Ramos (cell line): ENCODE measurements at regions not wholly inside any gene's neighbourhood (a gene's known extent, or its start where the extent isn't known, plus 50 kb on each side); places are given as distances from the start of the nearest gene placed in this dataset.
"Not testable (repeated sequence)": the region's sequence is repeated elsewhere in the genome, so short reads cannot be mapped to it uniquely, and the experiment has no call there.

Experiments
- in situ Hi-C: fragments of 300-500 bp; cut with MboI; formaldehyde crosslinking; loops from one replicate; pipeline ENCODE4 v1.14.3; 2022; ENCODE audit warnings: low sequenced_read_pairs; ENCODE audit not compliant: unreplicated experiment

DNA sequence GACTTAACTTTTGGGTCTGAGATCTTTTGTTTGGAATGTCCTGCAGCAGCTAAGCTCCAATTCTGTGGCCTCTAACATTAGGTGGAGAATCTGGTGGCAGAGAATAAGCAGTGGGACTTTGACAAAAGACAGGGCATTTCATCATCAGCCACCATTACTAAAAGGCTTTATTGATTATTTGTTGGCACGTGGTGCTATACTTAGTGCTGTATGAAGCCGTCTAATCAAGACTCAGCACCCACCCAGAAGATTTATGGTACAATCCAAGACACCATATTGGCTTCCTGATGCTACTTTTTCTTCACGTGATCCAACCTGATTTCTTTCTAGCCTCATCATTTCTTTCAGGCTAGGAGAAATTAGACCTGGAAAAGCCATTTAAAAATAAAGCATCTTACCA lies 80.7 kb upstream of the GRAMD1B start:
- in situ Hi-C loops, result no loop called here

DNA sequence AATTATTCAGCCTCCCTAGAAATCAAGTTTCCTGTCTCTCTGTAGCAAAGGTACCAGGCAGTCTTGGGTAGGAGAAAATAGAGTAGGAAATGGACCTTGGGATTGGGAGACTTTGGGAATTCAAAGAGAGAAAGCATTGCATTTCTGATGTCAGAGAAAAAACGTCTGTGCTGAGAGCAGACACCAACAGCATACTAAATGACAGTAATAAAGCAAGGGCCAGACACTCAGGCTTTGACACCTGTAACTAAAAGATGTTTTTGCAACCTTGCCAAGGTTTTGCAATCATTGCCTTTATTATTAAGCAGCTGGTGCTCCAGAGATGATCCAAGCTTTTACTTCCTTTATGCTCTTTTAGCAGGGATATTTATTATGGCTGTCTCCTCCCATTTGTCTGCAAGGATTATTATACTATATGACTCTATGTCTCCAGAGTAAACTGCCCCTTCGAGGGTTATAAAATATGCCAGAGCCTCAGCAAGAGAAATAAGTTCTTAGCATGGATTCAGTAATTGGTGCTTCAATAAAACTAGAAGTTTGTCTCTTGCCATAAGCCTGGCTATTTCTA lies 85.2 kb upstream of the GRAMD1B start:
- in situ Hi-C loops, result no loop called here

DNA sequence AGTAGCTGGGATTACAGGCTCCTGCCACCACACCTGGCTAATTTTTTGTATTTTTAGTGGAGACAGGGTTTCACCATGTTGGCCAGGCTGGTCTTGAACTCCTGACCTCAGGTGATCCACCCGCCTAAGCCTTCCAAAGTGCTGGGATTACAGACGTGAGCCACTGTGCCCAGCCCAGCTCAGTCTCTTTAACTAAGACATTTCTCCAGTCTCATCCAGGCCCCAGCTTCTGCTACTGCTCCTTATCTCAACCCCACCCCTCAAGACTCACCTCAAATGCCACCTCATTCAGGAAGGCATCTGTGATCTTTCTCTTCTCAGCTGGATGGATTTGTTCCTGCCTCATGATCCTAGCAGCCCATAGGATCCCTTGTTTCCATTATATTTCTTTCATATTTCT lies 85.9 kb upstream of the GRAMD1B start:
- in situ Hi-C loops, result not testable (repeated sequence)

DNA sequence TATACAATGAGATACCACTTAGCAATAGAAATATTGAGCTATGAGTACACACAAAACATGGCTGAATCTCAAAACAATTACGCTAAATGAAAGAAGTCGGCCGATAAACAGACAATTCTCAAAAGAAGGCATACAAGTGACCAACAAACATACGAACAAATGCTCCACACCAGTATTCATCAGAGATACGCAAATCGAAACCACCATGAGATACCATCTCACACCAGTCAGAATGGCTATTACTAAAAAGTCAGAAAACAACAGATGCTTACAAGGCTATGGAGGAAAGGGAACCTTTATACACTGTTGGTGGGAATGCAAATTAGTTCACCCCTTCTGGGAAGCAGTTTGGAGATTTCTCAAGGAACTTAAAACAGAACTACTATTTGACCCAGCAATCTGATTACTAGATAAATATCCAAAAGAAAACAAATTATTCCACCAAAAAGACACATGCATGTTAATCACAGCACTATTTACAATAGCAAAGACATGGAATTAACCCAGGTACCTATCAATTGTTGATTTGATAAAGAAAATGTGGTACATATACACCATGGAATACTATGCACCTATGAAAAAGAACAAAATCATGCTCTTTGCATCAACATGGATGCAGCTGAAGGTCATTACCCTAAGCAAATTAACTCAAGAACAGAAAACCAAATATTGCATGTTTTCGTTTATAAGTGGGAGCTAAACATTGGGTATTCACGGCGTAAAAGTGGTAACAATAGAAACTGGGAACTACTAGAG lies 90.9 kb upstream of the GRAMD1B start:
- in situ Hi-C loops, result no loop called here

DNA sequence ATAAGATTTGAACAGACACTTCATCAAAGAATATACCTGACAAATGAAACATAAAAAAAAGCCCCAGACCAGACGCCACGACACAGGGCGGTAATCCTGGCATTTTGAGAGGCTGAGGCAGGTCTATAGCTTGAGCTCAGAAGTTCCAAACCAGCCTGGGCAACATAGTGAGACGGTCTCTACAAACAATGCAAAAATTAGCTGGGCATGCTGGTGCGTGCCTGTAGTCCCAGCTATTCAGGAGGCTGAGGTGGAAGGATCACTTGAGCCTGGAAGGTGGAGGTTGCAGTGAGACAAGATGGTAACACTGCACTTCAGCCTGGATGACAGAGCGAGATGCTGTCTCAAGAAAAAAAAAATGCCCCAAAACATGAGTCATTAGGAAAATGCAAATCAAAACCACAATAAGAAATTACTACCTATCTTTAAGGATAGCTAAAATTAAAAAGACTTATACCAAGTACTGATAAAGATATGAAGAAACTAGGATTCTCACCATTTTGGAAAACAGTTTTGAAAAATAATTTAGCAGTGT lies 91.7 kb upstream of the GRAMD1B start:
- in situ Hi-C loops, result no loop called here

DNA sequence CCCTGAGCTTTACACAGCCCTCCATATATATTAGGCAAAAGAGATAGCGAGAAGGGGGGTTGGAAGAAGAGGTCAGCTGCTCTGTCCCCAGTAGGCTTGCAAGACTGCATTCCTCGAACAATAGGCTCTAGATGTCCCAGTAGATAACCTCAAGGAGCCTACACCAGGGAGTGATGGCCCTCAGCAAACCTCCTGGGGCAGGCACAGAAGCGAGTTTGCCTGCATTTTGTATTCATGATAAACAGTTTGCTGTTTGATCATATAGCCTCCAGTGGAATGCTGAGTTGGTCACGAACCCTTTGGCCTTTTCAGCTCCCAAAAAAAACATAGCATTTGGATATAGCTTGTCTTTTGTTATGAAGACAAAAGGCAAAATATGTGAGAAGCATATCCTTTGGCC lies 95.1 kb upstream of the GRAMD1B start:
- in situ Hi-C loops, result no loop called here

DNA sequence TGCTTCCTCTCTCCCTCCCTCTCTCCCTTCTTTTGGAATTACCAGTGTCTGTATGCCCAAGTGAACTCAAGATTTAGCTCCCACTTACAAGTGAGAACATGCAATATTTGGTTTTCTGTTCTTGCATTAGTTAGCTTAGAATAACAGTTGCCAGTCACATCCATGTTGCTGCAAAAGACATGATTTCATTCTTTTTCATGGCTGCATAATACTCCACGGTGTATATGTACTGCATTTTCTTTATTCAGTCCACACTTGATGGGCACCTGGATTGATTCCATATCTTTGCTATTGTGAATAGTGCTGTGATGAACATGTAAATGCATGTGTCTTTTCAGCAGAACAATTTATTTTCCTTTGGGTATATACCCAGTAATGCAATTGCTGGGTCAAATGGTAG lies 97.5 kb upstream of the GRAMD1B start:
- in situ Hi-C loops, result not testable (repeated sequence)

DNA sequence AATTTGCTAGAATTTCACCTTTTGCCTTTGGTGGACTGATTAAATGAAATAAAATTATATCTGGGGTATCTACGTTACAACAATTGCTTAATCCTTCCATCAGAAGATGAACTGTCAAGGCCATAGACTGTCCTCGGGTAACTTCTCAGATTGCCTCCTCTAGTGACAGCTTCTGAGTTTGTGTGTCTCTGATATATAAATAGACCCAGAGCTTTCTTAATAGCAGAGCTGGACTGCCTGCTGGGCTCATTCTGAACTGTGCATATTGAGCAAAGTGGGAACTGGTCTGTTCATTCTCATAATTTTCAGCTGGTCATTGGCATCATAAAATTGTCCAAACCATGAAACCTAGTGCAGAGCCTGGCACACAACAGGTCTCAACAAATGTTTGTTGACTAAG lies 99.1 kb upstream of the GRAMD1B start:
- in situ Hi-C loops, result no loop called here

DNA sequence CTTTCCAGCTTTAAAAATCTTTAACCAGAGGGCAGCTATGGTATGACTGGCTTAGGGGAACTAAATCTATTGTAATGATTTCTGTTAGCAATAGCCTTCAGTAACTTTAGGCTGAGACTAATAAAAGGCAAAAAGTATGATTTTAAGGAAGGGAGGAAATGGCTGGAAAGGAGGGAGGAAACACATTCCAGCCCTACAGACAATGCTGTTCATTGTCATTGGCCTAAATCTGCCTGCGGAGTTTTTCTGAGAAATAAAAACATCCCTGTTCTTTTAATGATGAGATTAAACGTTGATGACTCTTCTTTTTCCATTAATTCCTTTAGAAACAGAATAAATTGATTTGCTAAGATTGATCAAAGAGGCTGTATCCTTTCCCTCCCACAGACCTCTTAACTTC lies 99.6 kb upstream of the GRAMD1B start:
- in situ Hi-C loops, result no loop called here

DNA sequence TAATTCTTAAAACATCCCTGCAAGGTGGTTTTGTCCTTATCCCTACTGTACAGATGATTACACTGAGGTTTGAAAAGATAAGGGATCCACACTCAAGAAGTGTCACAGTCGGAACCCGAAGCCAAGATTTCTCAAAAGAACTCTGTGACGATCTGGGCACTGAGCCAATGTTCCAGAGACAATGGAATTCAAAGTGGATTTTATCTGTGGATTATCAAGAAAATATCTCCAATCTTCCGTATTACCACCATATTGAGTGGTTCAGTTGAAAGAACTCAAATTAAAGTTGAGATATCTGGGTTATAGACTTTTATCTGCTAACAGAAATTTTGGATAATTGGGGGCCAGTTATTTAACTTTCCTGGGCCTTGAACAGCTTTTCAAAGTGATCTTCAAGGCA lies 100.0 kb upstream of the GRAMD1B start:
- in situ Hi-C loops, result no loop called here

DNA sequence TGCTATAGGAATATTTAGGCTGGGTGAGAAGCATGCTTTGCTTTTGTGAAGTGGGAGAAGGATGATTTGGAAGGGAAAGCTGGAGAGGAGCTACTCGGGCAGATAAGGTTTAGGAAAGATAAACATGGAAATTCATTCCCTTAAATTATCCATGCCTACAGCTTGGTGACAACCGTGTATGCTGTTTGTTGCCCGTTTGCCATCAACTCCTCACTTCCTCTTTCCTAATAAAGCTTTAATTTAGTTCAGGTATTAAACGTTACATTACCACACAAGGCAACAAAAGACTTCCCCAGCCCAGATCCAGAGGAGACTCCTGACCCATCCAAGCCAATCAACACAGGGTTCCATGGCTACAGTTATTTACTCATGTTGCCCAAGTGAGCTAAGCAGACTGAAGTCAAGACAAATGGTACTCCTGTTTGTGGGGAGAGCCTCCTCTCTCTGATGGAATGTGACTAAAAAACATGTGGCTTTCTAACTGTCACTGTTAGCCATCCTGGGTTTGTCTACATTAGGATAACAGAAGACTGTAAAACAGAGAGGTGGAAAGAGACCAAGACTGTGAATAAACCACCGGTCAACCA lies 101.7 kb upstream of the GRAMD1B start:
- in situ Hi-C loops, result no loop called here

DNA sequence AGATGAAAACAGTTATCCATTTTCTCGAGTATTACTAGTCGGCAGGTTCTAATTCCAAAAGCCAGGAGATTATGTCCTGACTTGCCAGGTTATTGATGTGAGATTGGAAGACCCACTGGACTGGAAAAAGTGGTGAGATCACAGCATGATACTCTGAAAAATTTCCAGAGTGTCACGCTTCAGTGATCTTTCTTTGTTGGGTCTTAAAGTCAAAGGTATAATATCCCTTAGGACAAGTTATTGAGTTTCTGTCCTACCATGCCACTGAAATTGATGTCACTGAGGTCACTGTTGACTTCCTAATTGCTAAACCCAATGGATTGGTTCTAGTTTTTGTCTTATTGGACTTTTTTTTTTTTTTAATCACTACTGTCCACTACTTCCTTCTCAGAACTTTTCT lies 104.5 kb upstream of the GRAMD1B start:
- in situ Hi-C loops, result no loop called here

DNA sequence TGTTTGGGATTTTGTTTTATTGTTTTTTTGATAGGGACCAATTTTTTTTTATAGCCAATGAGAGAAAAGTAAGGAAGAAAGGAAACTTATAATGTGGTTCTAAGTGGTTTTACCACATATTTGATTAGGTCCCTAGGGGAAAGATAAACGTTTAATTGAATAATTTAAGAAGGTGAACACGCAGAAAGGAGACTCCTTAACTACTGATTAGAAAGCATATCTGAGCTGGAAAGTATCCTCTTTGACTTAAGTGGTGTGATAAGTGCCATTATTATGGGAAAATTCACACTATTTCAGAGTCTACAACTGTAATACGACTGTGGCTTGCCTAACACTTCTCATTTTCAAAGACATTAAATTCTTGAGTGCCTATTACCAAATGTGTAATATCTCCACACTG lies 106.5 kb upstream of the GRAMD1B start:
- in situ Hi-C loops, result no loop called here

DNA sequence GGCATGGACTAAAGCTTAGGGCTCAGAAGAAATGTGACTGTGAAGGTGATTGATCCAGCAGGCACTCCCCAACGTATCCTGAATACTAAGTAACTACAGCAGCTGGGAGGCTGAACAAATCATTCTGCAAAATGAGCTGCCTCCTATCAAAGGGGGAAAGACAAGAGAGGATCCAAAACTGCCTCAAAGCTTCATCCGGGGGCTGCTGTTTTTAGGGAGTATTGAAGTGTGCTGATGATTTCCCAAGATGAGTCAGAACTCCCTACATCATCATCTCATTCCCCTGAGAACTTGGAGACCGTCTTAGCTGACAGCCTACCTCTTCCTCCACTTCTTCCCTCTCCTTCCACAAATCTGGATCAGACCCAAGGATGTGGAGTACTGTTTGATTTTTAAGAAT lies 108.4 kb upstream of the GRAMD1B start:
- in situ Hi-C loops, result no loop called here

DNA sequence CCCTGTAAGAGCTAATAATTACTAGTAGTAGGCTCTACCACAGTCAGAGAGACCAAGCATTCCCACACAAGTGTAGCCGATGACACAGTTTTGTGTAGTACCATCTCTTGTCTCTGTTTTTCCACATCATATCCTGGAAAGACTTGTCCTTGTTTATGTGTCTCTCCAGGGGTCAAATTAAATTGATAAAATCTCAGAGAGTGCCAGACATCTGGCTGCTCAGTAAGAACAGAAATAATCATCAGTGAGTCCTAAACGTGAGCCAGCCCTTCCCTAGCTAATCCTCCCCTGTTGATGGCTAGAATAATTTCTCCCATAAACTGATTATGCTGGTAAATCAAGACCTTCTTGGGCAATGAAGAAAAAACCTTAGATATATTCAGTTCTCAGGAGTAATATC lies 111.4 kb upstream of the GRAMD1B start:
- in situ Hi-C loops, result no loop called here

DNA sequence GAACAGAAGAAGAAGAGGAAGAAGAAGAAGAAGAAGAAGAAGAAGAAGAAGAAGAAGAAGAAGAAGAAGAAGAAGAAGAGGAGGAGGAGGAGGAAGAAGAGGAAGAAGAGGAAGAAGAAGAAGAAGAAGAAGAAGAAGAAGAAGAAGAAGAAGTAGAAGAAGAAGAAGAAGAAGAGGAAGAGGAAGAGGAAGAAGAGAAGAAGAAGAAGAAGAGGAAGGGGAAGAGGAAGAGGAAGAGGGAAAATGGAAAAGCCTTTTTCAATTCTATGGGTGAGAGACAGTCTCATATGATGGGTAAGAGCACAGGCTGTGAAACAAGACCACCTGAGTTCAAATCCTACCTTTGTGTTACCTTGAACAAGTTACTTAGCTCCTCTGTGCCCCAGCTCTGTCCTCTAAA lies 111.9 kb upstream of the GRAMD1B start:
- in situ Hi-C loops, result not testable (repeated sequence)

DNA sequence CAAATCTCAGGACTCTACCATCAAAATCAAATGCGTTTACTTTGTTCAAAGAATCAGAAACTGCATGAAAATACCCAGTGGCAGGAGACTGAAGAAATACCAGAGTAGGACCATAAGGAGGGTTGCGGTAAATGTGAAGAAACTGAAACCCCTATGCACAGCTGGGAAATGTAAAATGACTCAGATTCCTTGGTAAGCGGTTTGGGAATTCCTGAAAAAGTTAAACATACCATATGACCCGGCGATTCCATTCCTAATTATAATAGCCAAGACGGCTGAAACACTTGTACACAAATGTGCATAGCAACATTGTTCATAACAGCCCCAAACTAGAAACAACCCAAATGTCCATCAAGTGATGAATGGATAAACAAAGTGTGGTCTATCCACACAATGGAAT lies 114.1 kb upstream of the GRAMD1B start:
- in situ Hi-C loops, result no loop called here

DNA sequence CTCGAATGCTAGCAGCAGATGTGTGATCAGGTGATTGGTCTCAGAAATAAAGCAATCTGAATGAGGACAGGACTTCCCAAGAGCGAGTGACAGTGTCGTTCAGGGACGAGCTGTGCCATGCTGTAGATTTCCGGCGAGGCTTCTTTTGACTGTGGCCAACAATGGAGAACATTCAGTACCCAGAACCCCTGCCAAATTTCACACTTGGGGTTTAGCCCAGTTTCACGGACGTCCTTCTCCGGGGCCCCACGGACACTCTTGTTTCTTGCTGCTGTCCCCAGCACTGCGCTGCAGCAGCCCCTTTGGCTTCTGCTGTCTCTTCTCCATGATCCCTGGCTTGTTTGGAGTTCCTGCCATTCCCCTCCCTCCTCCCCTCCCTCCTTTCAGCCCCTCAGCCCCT lies 115.1 kb upstream of the GRAMD1B start:
- in situ Hi-C loops, result no loop called here

DNA sequence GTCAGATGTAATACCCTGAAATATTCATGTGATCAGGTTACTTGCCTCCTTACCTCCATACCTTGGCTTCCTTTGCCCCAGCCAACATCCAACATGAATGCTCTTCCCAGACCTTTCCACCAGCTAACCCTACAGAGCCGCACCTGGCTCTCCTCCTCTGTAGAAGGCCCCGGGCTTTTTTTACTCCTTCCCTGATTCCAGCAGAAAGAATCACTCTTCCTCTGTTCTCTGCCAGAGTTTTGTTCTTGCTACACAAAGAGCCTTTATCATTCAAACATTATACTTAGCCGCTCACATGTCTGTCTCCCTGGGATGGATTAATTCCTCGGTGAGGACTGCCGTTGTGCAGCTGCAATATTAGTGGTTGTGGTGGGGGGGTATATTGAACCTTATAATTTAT lies 116.8 kb upstream of the GRAMD1B start:
- in situ Hi-C loops, result no loop called here

DNA sequence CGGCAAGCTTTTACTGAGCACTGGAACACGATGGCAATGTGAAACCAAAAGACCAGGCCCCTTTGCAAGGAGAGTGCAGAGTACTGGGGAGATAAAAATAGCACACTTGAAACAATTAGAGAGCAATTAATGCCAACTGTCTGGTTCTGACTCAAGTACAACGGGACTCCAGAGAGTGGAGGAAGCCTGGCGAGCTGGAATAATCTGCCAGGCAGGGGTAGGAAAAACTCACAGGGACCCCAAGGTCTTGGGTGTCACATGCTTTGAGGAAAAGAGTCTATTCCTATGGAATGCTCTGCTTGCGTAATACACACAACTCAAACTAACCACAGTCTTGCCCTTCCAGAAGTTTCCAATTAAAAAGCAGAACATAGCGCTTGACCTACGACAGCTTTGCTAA lies 113.0 kb upstream of the CLMP start:
- in situ Hi-C loops, result loop anchor here (10.0 kb wide), 1 partner anchor 167 kb away; no protein-coding TSS in a partner anchor

DNA sequence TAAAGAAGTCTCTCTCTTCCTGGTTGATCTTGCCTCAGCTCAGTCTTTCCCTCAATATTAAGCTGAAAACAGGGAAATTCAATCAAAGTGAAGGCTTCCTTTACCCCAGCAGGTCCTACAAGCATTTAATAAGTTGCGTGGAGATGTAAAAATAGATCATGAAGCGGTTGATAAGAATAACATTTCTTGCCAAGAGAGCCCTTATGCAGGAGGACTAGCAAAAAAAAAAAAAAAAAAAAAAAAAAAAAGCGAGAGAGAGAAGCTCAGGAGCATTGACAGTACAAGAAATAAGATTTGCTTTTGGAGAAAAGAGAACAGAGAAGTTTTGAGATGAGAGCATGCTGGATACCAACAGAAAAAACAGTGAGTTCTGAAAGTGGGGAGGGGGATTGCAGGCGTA lies 112.2 kb upstream of the CLMP start:
- in situ Hi-C loops, result loop anchor here (10.0 kb wide), 1 partner anchor 168 kb away; no protein-coding TSS in a partner anchor
